GM13976 (cell line): ENCODE measurements at regions not wholly inside any gene's neighbourhood (a gene's known extent, or its start where the extent isn't known, plus 50 kb on each side); places are given as distances from the start of the nearest gene placed in this dataset.
"Not testable (repeated sequence)": the region's sequence is repeated elsewhere in the genome, so short reads cannot be mapped to it uniquely, and the experiment has no call there.

ENCODE experiments used
- DNase-seq: peaks from one replicate; pipeline ENCODE4 v3.0.0; 2012; ENCODE audit warnings: low spot score
- in situ Hi-C: fragments of 300-500 bp; cut with MboI; formaldehyde crosslinking; loops from one replicate; pipeline ENCODE4 v1.12.0; 2022; ENCODE audit warnings: low sequenced_read_pairs, mixed read lengths, inconsistent platforms; ENCODE audit not compliant: unreplicated experiment
- TF ChIP-seq, protein P1 (sequence below): IDR thresholded peaks from 2 replicates; pipeline ENCODE4 v1.5.1; 2012; ENCODE audit warnings: borderline replicate concordance, mild to moderate bottlenecking; ENCODE audit not compliant: insufficient read depth; ENCODE audit errors: extremely low read depth, missing control alignments, control extremely low read depth

DNA sequence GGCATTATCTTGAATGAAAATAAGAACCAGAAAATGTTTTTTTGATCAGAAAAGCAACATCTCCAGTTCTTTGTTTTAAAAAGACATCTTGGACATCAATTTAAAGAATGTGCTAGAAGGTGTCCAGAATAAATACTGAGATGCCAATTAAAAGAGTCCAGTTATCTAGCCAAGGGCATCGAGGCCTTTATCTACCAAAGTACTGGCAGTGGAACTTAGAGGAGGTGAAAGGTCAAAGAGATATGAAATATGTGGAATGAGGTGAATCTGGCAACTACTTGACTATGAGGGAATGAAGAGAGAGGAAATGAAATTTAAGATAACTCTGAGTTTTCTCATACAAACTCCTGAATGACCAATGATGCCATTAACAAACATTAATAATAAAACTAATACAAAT lies 154.3 kb upstream of the GNAI1 start:
- TF ChIP-seq, protein P1, sequence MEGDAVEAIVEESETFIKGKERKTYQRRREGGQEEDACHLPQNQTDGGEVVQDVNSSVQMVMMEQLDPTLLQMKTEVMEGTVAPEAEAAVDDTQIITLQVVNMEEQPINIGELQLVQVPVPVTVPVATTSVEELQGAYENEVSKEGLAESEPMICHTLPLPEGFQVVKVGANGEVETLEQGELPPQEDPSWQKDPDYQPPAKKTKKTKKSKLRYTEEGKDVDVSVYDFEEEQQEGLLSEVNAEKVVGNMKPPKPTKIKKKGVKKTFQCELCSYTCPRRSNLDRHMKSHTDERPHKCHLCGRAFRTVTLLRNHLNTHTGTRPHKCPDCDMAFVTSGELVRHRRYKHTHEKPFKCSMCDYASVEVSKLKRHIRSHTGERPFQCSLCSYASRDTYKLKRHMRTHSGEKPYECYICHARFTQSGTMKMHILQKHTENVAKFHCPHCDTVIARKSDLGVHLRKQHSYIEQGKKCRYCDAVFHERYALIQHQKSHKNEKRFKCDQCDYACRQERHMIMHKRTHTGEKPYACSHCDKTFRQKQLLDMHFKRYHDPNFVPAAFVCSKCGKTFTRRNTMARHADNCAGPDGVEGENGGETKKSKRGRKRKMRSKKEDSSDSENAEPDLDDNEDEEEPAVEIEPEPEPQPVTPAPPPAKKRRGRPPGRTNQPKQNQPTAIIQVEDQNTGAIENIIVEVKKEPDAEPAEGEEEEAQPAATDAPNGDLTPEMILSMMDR, result no peak
- in situ Hi-C loops, result no loop called here
- DNase-seq, result no peak

DNA sequence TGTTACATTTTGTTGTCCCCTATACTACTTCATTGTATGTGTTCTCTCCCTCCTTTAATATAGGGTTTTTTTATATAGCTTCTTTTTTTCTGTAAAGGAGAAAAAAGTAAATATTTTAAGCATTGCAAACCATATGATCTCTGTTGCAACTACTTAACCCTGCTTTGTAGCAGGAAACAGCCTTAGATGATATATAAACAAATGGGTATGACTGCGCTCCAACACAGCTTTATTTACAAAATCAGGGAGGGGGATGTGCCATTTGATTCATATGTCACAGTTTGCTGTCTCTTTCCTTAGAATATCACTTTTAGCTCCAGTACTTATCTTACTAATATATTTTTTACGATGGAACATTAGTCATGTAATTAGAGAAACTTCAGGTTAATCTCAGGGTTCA lies 155.2 kb upstream of the GNAI1 start:
- in situ Hi-C loops, result no loop called here
- TF ChIP-seq, protein P1, result no peak
- DNase-seq, result no peak

DNA sequence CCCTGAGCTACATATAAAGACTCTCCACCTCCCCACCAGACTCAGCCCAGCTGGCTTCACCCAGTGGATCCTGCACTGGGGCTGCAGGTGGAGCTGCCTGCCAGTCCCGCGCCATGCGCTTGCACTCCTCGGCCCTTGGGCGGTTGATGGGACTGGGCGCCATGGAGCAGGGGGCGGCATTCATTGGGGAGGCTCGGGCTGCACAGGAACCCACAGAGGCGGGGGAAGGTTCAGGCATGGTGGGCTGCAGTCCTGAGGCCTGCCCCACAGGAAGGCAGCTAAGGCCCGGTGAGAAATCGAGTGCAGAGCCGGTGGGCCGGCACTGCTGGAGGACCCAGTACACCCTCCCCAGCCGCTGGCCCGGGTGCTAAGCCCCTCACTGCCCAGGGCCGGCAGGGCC lies 157.2 kb upstream of the GNAI1 start:
- no peak for DNase-seq
- TF ChIP-seq, protein P1, result no peak
- in situ Hi-C loops, result no loop called here

DNA sequence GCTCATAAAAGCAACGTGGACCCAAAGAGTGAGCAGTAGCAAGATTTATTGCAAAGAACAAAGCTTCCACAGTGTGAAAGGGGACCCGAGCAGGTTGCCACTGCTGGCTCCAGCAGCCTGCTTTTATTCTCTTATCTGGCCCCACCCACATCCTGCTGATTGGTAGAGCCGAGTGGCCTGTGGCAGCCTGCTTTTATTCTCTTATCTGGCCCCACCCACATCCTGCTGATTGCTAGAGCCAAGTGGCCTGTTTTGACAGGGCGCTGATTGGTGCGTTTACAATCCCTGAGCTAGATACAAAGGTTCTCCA lies 158.0 kb upstream of the GNAI1 start:
- DNase-seq, in situ Hi-C loops: not testable (repeated sequence)

DNA sequence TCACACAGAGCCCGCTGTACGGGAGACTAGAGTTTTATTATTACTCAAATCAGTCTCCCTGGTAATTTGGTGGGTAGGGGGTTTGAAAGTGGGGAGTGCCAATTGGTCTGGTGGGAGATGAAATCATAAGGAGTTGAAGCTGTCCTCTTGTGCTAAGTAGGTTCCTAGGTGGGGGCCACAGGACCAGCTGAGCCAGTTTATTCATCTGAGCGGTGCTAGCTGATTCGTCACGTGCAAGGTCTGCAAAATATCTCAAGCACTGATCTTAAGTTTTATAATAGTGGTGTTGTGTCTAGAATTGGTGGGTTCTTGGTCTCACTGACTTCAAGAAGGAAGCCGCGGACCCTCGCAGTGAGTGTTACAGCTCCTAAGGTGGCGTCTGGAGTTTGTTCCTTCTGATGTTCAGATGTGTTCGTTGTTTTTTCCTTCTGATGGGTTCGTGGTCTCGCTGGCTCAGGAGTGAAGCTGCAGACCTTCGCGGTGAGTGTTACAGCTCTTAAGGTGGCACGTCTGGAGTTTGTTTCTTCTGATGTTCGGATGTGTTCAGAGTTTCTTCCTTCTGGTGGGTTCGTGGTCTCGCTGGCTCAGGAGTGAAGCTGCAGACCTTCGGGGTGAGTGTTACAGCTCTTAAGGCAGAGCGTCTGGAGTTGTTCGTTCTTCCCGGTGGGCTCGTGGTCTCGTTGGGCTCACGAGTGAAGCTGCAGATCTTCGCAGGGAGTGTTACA lies 158.5 kb upstream of the GNAI1 start:
- in situ Hi-C loops, DNase-seq: not testable (repeated sequence)

DNA sequence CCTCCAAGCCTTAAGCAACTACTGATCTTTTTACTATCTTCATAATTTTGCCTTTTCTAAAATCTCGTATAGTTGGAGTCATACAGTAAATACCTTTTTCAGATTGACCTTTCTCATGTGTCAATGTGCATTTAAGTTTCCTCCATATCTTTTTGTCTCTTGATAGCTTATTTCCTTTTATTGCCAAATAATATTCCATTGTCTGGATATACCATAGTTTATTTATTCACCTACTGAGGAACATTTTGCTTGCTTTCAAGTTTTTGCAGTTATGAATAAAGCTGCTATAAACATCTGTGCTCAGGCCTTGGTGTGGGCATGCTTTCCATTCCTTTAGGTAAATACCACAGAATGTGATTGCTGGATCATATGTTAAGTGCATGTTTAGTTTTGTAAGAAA lies 161.2 kb upstream of the GNAI1 start:
- no peak for DNase-seq
- in situ Hi-C loops, result no loop called here
- TF ChIP-seq, protein P1, result no peak

DNA sequence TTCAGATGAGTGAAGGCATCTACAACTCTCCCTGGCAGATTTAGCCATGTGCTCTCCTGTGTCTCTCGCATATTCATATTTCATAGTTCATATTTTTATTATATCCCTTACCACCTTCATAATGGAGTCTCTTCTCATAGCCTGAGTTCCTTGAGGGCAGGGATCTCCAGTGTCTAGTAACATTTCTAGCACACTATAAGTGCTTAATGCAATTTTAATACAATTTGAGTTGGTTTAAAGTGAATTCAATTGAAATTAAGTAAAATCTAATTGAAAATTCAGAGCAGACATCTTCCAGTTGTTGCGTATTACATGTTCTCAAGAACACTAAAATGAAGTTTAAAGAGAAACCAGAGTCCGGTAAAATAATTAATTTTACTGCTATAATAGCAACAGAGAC lies 163.6 kb upstream of the GNAI1 start:
- in situ Hi-C loops, result no loop called here
- TF ChIP-seq, protein P1, result no peak
- DNase-seq, result no peak

DNA sequence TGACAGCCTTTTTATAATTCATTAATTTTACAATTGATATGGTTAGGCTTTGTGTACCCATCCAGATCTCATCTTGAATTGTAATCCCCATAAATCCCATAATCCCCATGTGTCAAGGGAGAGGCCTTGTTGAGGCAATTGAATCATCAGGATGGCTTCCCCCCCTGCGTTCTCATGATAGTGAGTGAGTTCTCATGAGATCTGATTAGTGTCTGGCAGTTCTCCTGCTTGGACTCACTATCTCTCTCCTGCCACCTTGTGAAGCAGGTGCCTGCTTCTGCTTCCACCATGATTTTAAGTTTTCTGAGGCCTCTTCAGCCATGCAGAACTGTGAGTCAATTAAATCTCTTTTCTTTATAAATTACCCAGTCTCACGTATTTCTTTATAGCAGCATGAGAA lies 165.7 kb upstream of the GNAI1 start:
- in situ Hi-C loops, result no loop called here
- TF ChIP-seq, protein P1, result no peak
- no peak for DNase-seq
